GM18870 (cell line): ENCODE measurements at regions not wholly inside any gene's neighbourhood (a gene's known extent, or its start where the extent isn't known, plus 50 kb on each side); places are given as distances from the start of the nearest gene placed in this dataset.
"Not testable (repeated sequence)": the region's sequence is repeated elsewhere in the genome, so short reads cannot be mapped to it uniquely, and the experiment has no call there.

Source experiments
- ATAC-seq: cut with Tn5 transposase; IDR thresholded peaks from one replicate; pipeline ENCODE4 v1.9.1; 2021; ENCODE audit warnings: moderate library complexity; ENCODE audit not compliant: unreplicated experiment

DNA sequence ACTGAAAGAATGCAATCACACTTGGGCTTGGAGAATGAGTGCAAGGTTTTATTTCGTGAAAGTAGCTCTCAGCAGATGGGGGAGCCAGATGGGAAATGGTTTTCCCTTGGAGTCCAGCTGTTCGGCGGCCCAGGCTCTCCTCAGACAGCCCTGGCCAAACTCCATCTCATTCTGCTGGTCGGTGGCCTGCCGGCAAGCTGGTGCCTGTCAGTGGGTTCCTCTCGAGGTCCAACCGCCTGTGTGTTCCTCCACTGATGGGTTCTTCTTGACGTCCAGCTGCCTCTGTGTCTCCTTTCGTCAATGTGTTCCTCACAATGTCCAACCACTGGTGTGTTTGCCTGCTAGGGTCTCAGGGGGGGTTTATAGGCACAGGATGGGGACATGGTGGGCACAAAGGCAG, 80.3 kb downstream of the POU3F4 start:
- no peak for ATAC-seq

DNA sequence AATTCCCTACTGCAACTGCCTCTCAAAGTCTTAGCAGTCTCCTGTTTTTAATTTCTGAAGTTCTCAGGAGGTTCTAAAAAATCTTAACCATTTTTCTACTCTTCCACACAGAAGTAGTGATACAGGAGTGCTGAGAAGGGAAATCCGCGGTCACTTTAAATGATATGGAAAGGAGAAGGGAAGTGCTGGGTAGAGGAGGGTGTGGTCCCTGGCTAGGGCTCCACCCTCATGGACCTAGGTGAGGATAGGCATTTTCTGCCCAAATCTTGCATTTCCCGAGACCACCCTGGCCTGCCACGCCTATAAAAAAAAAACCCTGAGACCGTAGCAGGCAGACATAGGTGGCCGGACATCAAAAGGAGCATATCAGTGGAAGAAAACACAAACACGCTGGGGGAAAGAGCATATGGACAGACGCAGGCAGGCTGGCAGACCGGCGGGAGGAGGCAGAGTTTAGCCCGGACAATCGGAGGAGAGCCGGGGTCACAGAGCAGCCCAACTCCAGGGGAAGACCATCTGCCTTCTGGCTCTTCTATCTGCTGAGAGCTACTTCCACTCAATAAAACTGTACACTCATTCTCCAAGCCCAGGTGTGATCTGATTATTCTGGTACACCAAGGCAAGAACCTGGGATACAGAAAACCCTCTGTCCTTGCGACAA, 85.7 kb downstream of the POU3F4 start:
- no peak for ATAC-seq

DNA sequence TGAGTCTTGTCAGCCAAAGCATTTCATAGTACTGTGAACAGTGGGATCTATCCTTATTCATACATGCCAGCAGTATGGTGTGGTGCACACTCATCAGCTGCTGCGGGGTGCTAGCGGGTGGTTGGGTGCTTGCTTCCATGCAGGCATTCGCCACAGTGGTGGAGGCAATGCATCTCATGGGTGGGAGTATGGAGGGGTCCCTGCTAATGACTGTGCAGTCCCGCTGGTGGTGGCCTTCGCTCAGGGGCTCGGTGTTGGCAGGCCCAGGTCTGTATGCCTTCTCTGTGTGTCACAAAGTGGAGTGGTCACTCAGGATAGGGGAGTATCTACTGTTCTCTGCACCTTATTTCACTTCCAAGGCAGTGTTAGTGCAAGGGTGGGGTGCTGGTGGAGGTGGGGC, 122.6 kb downstream of the POU3F4 start:
- no peak for ATAC-seq

DNA sequence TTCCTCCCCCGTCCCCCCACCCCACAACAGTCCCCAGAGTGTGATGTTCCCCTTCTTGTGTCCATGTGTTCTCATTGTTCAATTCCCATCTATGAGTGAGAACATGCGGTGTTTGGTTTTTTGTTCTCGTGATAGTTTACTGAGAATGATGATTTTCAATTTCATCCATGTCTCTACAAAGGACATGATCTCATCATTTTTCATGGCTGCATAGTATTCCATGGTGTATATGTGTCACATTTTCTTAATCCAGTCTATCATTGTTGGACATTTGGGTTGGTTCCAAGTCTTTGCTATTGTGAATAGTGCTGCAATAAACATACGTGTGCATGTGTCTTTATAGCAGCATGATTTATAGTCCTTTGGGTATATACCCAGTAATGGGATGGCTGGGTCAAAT, 141.6 kb downstream of the POU3F4 start:
- not testable (repeated sequence) for ATAC-seq

DNA sequence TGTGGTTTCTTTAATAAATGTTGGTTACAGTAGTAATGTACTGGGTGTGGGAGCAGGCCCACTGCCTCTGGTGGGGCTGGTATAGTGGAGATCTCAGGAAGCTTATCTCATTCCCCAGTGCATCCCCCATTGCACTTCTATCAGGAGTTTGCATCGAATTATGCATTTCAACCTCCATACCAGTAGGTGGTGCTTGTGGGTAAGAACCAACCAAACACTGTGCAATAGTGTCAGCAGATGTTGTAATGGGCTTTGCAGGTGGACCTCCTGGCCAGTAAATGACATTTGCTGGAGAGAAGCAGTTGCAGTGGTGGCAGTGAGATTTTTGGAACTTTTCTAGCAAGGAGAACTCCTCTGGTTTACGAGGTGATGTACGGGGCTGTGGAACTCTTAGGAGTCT, 150.6 kb downstream of the POU3F4 start:
- peak; percentile 80 for ATAC-seq
